Activated CD8-positive, alpha-beta T cell treated with anti-CD3 and anti-CD28 coated beads for 36 hours (primary cell): ENCODE measurements at regions not wholly inside any gene's neighbourhood (a gene's known extent, or its start where the extent isn't known, plus 50 kb on each side); places are given as distances from the start of the nearest gene placed in this dataset.

Experiments
- ATAC-seq: fragments of 200-7000 bp; cut with Tn5 transposase; one replicate; pipeline ENCODE4 v1.10.0; 2021; ENCODE audit warnings: mild to moderate bottlenecking, moderate library complexity
- CTCF ChIA-PET: fragments of 350-600 bp; sonication (Branson Sonifier 250); formaldehyde crosslinking; loops from one replicate; lab custom pipeline; 2021; ENCODE audit warnings: antibody characterized with exemption; lab: Charles Lee
- POLR2A ChIA-PET: fragments of 350-600 bp; sonication (Branson Sonifier 250); formaldehyde crosslinking; loops from one replicate; lab custom pipeline; 2021; ENCODE audit warnings: antibody characterized with exemption; lab: Charles Lee
- DNase-seq: peaks from one replicate; pipeline ENCODE4 v3.0.0-alpha.2; 2020
- H3K27ac Mint-ChIP-seq: one replicate; pipeline ENCODE4 v1.8.0; 2021; ENCODE audit warnings: mild to moderate bottlenecking, mixed read lengths
- H3K27me3 Mint-ChIP-seq: one replicate; pipeline ENCODE4 v1.8.0; 2021; ENCODE audit warnings: mixed read lengths
- H3K36me3 Mint-ChIP-seq: one replicate; pipeline ENCODE4 v1.8.0; 2021; ENCODE audit warnings: low read depth, mixed read lengths
- H3K4me1 Mint-ChIP-seq: one replicate; pipeline ENCODE4 v1.8.0; 2021; ENCODE audit warnings: low read depth, mixed read lengths
- H3K4me3 Mint-ChIP-seq: one replicate; pipeline ENCODE4 v1.8.0; 2021; ENCODE audit warnings: mild to moderate bottlenecking, moderate library complexity, mixed read lengths
- H3K9me3 Mint-ChIP-seq: one replicate; pipeline ENCODE4 v1.8.0; 2021; ENCODE audit warnings: mixed read lengths
- intact Hi-C: fragments of 100-400 bp; cut with micrococcal nuclease; formaldehyde crosslinking; loops from one replicate; pipeline ENCODE4 v1.10.0; 2022
- TF ChIP-seq, protein P1 (sequence below): fragments of 200-600 bp; IDR thresholded peaks from one replicate; pipeline ENCODE4 v1.8.0; 2022; ENCODE audit warnings: antibody characterized with exemption, mild to moderate bottlenecking

DNA sequence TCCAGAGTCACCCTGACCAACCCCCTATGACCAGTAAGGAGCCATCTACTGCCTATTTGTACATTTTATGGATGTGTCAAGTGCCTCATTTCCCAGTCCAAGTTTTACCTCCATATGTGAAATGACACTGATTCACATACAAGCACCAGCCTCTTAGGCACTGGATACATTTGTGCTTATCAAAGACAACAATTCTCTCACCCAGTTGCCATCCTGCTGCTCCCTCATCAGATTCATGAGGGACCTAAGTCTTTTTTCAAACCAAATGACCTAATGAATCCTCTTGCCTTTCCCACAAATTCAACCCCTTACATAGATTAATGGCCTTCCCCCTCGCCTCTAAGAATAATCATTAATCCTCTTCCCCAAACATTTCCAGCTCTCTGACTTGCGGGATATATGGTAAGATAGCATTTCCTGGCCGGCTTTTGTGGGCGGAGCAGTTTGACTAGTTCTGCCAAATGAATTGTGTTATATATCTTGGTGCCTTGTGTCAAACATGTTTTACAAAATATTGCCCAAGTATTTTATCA is 233.9 kb downstream of the ARAP2 start:
- ATAC-seq (no peak), DNase-seq (no peak)
- H3K4me3 Mint-ChIP-seq, result no peak overlapping the region
- POLR2A ChIA-PET, result no interaction called here
- H3K9me3 Mint-ChIP-seq, result peaks cover 4% of the 10 kb centered on the region
- H3K27ac Mint-ChIP-seq, result no peak overlapping the region
- H3K36me3 Mint-ChIP-seq, result peaks cover 5% of the 10 kb centered on the region
- H3K27me3 Mint-ChIP-seq, result no peaks in the 10 kb centered on the region
- TF ChIP-seq, protein P1, sequence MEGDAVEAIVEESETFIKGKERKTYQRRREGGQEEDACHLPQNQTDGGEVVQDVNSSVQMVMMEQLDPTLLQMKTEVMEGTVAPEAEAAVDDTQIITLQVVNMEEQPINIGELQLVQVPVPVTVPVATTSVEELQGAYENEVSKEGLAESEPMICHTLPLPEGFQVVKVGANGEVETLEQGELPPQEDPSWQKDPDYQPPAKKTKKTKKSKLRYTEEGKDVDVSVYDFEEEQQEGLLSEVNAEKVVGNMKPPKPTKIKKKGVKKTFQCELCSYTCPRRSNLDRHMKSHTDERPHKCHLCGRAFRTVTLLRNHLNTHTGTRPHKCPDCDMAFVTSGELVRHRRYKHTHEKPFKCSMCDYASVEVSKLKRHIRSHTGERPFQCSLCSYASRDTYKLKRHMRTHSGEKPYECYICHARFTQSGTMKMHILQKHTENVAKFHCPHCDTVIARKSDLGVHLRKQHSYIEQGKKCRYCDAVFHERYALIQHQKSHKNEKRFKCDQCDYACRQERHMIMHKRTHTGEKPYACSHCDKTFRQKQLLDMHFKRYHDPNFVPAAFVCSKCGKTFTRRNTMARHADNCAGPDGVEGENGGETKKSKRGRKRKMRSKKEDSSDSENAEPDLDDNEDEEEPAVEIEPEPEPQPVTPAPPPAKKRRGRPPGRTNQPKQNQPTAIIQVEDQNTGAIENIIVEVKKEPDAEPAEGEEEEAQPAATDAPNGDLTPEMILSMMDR, result no peak
- intact Hi-C loops, result no loop called here
- CTCF ChIA-PET, result no interaction called here
- H3K4me1 Mint-ChIP-seq, result no peaks in the 10 kb centered on the region

GRCh38 chr4:36011381-36011780 is 232.9 kb downstream of the ARAP2 start:
- DNase-seq (no peak), ATAC-seq (no peak)
- TF ChIP-seq, protein P1, result no peak
- Mint-ChIP-seq H3K27ac (no peak overlapping the region), H3K9me3 (peaks cover 4% of the 10 kb centered on the region), H3K4me3 (no peak overlapping the region), H3K4me1 (no peaks in the 10 kb centered on the region), H3K27me3 (no peaks in the 10 kb centered on the region), H3K36me3 (no peaks in the 10 kb centered on the region)
- ChIA-PET CTCF (no interaction called here), POLR2A (no interaction called here)
- intact Hi-C loops, result no loop called here

DNA sequence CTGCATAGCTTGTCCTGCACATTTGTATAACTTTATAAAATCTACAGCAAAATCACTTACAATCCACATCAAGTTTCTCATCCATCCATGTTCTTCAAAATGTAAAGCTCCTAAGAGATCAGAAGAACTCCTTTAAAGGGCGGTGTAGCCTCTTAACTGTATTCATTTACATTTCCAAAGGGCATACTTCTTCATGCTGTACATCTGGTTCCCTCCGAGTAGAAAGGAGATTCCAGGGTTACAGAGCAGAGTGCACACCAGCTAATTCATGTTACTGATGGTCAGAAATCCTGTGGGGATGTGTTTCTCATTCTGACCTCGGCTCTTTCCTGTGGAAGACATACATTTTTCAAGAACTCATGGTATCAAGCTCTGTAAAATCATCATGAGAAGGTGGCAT is 231.8 kb downstream of the ARAP2 start:
- intact Hi-C loops, result no loop called here
- no peaks in the 10 kb centered on the region for H3K27me3 Mint-ChIP-seq
- no peak overlapping the region for H3K4me3 Mint-ChIP-seq
- no peaks in the 10 kb centered on the region for H3K4me1 Mint-ChIP-seq
- TF ChIP-seq, protein P1, result no peak
- ChIA-PET POLR2A (no interaction called here), CTCF (no interaction called here)
- H3K36me3 Mint-ChIP-seq, result no peaks in the 10 kb centered on the region
- H3K27ac Mint-ChIP-seq, result no peak overlapping the region
- H3K9me3 Mint-ChIP-seq, result peaks cover 4% of the 10 kb centered on the region
- ATAC-seq (no peak), DNase-seq (no peak)

DNA sequence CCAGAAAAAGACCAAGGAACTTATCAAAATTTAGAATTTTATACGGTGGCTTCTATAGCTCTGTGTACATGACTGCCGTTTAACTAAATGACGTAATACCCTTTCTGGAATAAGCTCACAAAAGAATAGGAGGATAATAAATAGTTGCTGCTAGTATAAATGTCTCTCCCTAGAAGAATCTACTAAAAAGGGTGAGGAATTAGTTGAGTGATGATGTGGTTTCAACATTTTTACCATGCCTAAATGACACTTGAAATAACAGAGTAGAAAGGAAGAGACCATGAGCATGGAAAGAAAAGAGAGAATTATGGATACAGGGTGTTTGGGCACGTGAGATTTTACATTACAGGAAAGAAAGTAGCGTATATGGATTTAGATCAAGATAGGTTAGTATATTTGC is 231.1 kb downstream of the ARAP2 start:
- DNase-seq (no peak), ATAC-seq (no peak)
- CTCF ChIA-PET, result no interaction called here
- no peak overlapping the region for H3K27ac Mint-ChIP-seq
- no peaks in the 10 kb centered on the region for H3K36me3 Mint-ChIP-seq
- no peak overlapping the region for H3K4me3 Mint-ChIP-seq
- peaks cover 4% of the 10 kb centered on the region for H3K9me3 Mint-ChIP-seq
- TF ChIP-seq, protein P1, result no peak
- no peaks in the 10 kb centered on the region for H3K4me1 Mint-ChIP-seq
- intact Hi-C loops, result no loop called here
- H3K27me3 Mint-ChIP-seq, result no peaks in the 10 kb centered on the region
- POLR2A ChIA-PET, result no interaction called here
